ENCODE measurements at regions not wholly inside any gene's neighbourhood (a gene's known extent, or its start where the extent isn't known, plus 50 kb on each side); places are given as distances from the start of the nearest gene placed in this dataset.

DNA sequence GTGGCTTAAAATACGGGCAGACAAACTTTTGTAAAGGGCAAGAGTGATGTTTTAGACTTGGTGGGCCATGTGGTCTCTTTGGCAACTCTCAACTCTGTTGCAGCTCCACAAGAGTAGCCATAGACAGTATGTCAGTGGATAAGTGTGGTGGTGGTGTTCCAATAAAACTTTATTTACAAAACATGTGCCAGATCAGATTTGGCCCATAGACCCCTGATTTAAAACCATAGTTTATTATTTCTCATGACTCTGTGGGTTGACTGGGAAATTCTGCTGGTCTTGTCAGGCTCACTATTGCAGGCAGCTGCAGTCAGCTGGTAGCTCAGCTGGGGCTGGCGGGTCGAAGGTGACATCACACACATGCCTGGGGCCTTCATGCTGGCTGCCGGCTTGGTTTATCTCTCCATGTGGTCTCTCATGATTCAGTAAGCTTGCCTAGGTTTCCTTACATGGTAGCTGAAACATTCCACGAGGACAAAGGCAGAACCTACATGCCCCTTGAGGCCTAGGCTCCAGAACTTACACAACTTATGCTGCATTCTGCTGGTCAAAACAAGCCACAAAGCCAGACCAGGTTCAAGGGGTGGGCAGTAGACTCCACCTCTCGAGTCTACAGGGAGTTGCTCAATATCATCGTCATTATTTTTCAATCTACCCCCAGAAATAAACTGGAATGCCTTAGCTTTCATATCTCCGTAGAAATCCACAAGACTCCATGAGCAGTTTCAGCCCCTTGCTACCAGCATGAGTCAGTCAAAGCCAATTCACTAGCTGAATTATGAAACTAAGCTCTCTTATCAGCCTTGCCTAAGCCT is 245.7 kb downstream of the WDR11 start:
- TF ChIP-seq, protein P1, sequence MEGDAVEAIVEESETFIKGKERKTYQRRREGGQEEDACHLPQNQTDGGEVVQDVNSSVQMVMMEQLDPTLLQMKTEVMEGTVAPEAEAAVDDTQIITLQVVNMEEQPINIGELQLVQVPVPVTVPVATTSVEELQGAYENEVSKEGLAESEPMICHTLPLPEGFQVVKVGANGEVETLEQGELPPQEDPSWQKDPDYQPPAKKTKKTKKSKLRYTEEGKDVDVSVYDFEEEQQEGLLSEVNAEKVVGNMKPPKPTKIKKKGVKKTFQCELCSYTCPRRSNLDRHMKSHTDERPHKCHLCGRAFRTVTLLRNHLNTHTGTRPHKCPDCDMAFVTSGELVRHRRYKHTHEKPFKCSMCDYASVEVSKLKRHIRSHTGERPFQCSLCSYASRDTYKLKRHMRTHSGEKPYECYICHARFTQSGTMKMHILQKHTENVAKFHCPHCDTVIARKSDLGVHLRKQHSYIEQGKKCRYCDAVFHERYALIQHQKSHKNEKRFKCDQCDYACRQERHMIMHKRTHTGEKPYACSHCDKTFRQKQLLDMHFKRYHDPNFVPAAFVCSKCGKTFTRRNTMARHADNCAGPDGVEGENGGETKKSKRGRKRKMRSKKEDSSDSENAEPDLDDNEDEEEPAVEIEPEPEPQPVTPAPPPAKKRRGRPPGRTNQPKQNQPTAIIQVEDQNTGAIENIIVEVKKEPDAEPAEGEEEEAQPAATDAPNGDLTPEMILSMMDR (IDR thresholded peaks at IDR 0.05): no peak
- no peaks in the 10 kb centered on the region for H3K27me3 ChIP-seq (ENCODE audit: control insufficient read depth, insufficient read depth, low read length)
- no peaks in the 10 kb centered on the region for H3K36me3 ChIP-seq (ENCODE audit: control insufficient read depth, insufficient read depth, low read length)
- H3K27ac ChIP-seq: no peak overlapping the region
- H2AFZ ChIP-seq: no peak overlapping the region
- H3K4me3 ChIP-seq (ENCODE audit: low read depth, low read length): no peak overlapping the region
- H3K4me2 ChIP-seq (ENCODE audit: low read length): no peak overlapping the region
- no peaks in the 10 kb centered on the region for H3K79me2 ChIP-seq
- no peak overlapping the region for H3K9ac ChIP-seq
- H3K4me1 ChIP-seq: no peaks in the 10 kb centered on the region
- no peaks in the 10 kb centered on the region for H3K9me3 ChIP-seq (ENCODE audit: control insufficient read depth, low read length)

DNA sequence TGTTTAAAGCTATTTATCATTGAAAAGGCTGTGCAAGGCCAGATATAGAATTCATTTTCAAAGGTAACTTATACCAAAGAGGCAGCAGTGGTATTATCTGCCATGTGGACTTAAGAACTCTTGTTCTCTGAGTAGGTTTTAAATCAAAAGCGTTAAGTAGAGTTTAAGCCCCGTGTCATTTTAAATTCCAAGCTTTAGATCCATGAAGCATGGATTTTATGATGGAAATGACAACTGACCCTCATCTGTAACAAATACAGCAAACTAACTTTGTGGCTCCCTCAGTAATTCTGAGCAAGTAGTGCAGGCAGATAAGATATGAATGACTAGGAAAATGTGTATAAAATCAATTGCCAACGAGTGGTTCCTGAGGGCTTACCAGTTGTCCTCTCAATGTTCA is 247.0 kb downstream of the WDR11 start:
- Histone ChIP-seq H3K4me2 (ENCODE audit: low read length) (no peak overlapping the region), H3K27ac (no peak overlapping the region), H3K4me1 (no peaks in the 10 kb centered on the region), H3K9ac (no peak overlapping the region), H2AFZ (no peak overlapping the region), H3K27me3 (ENCODE audit: control insufficient read depth, insufficient read depth, low read length) (no peaks in the 10 kb centered on the region), H3K36me3 (ENCODE audit: control insufficient read depth, insufficient read depth, low read length) (no peaks in the 10 kb centered on the region), H3K9me3 (ENCODE audit: control insufficient read depth, low read length) (no peaks in the 10 kb centered on the region), H3K4me3 (ENCODE audit: low read depth, low read length) (no peak overlapping the region), H3K79me2 (no peaks in the 10 kb centered on the region)
- TF ChIP-seq, protein P1 (IDR thresholded peaks at IDR 0.05): no peak

DNA sequence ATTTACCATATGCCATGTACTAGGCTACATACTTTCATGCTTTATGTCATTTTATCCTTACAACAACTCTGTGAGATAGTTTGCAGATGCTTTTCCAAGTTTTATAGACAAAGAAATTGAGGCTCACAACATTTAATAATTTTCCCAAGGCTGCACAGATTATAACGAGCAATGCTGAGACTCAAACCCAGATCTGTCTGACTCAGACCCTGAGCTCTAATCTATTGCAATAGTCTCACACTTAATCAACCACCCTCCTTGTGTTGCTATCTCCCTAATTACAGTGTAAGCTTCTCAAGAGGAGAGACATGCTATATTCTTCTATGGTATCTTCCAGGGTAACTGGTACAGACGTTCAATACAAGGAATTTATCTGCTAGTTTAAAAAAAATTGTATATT is 247.6 kb downstream of the WDR11 start:
- TF ChIP-seq, protein P1 (IDR thresholded peaks at IDR 0.05): no peak
- Histone ChIP-seq H3K9ac (no peak overlapping the region), H3K4me1 (no peaks in the 10 kb centered on the region), H2AFZ (no peak overlapping the region), H3K79me2 (no peaks in the 10 kb centered on the region), H3K4me2 (ENCODE audit: low read length) (no peak overlapping the region), H3K36me3 (ENCODE audit: control insufficient read depth, insufficient read depth, low read length) (no peaks in the 10 kb centered on the region), H3K27ac (no peak overlapping the region), H3K27me3 (ENCODE audit: control insufficient read depth, insufficient read depth, low read length) (no peaks in the 10 kb centered on the region), H3K9me3 (ENCODE audit: control insufficient read depth, low read length) (no peaks in the 10 kb centered on the region), H3K4me3 (ENCODE audit: low read depth, low read length) (no peak overlapping the region)

DNA sequence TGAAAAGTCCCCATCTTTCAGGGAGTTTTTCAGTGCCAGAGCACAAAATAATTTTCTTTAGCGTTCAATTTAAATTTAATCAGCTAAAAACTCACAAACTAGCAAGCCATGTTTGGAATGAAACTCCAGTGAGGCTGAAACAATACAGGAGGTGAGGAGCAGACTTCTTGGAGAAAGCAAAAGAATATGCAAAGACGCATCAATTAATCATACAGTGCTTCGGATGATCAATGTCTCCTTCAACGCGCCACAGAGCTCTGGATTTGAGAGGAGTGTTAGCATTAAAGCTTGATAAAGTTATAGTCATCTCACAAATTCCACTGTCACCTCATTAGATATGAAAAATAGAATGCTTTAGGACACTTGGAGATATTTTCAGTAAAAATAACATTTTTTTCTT is 248.0 kb downstream of the WDR11 start:
- Histone ChIP-seq H2AFZ (no peak overlapping the region), H3K27ac (no peak overlapping the region), H3K9ac (no peak overlapping the region), H3K36me3 (ENCODE audit: control insufficient read depth, insufficient read depth, low read length) (no peaks in the 10 kb centered on the region), H3K9me3 (ENCODE audit: control insufficient read depth, low read length) (no peaks in the 10 kb centered on the region), H3K4me1 (no peaks in the 10 kb centered on the region), H3K4me2 (ENCODE audit: low read length) (no peak overlapping the region), H3K27me3 (ENCODE audit: control insufficient read depth, insufficient read depth, low read length) (no peaks in the 10 kb centered on the region), H3K79me2 (no peaks in the 10 kb centered on the region), H3K4me3 (ENCODE audit: low read depth, low read length) (no peak overlapping the region)
- TF ChIP-seq, protein P1 (IDR thresholded peaks at IDR 0.05): no peak

DNA sequence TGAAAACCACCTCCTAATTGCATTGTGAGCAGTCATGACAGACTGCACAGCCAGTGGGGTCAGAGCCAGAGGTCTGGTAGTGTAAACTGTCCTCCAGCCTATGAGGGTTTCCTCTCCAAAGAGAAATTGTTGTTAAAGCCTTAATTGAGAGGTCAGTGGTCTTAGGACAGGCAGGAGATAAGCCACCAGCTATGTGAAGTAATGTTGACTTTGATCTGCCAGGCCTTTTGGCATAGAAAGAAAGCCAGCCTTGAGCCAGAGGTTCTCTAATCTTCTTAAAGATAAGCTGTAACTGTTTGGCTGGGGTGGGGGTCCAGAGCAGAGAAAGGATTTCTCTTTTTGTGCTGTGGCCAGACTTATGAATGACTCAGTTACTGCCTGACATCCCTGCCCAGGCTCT is 248.4 kb downstream of the WDR11 start:
- Histone ChIP-seq H3K4me1 (no peaks in the 10 kb centered on the region), H3K9me3 (ENCODE audit: control insufficient read depth, low read length) (no peaks in the 10 kb centered on the region), H3K79me2 (no peaks in the 10 kb centered on the region), H3K4me2 (ENCODE audit: low read length) (no peak overlapping the region), H3K4me3 (ENCODE audit: low read depth, low read length) (no peak overlapping the region), H3K36me3 (ENCODE audit: control insufficient read depth, insufficient read depth, low read length) (no peaks in the 10 kb centered on the region), H3K27me3 (ENCODE audit: control insufficient read depth, insufficient read depth, low read length) (no peaks in the 10 kb centered on the region), H2AFZ (no peak overlapping the region), H3K27ac (no peak overlapping the region), H3K9ac (no peak overlapping the region)
- TF ChIP-seq, protein P1 (IDR thresholded peaks at IDR 0.05): no peak
